GM12878 (cell line): ENCODE measurements at regions not wholly inside any gene's neighbourhood (a gene's known extent, or its start where the extent isn't known, plus 50 kb on each side); places are given as distances from the start of the nearest gene placed in this dataset.
"Not testable (repeated sequence)": the region's sequence is repeated elsewhere in the genome, so short reads cannot be mapped to it uniquely, and the experiment has no call there.

ENCODE experiments used
- ASH2L ChIP-seq: fragments of 300-600, 200-600 bp; sonication (generic); IDR thresholded peaks from 2 replicates; pipeline ENCODE4 v1.6.1; 2017; ENCODE audit warnings: low read depth, mild to moderate bottlenecking, borderline replicate concordance
- CHD2 ChIP-seq: IDR thresholded peaks from 2 replicates; pipeline ENCODE4 v1.6.1; 2011; ENCODE audit warnings: low read depth, low read length, improper control_type of control experiment, borderline replicate concordance
- EP300 ChIP-seq, 2 experiments: fragments of 150-350 bp in 1 of 2; IDR thresholded peaks; 2 replicates each; pipeline ENCODE4 v1.6.1; 2011 to 2012; ENCODE audit warnings: low read depth in 2 of 2, low read length in 2 of 2, borderline replicate concordance in 1 of 2, improper control_type of control experiment in 1 of 2, inconsistent platforms in 1 of 2; ENCODE audit not compliant: control insufficient read depth in 1 of 2
- MEF2B ChIP-seq: fragments of 450-650 bp; IDR thresholded peaks from 2 replicates; pipeline ENCODE4 v1.6.1; 2018; ENCODE audit warnings: mild to moderate bottlenecking, moderate library complexity; ENCODE audit not compliant: partially characterized antibody, poor library complexity, severe bottlenecking
- MYC ChIP-seq: IDR thresholded peaks from 2 replicates; pipeline ENCODE4 v1.6.1; 2011; ENCODE audit warnings: mild to moderate bottlenecking, low read length, moderate library complexity, inconsistent platforms; ENCODE audit not compliant: insufficient read depth, insufficient replicate concordance, insufficient read length, severe bottlenecking
- POLR2A ChIP-seq: IDR thresholded peaks from 2 replicates; pipeline ENCODE4 v1.6.1; 2011; ENCODE audit warnings: low read depth, mild to moderate bottlenecking, low read length
- SMC3 ChIP-seq: IDR thresholded peaks from 2 replicates; pipeline ENCODE4 v1.6.1; 2011; ENCODE audit warnings: low read length, improper control_type of control experiment, borderline replicate concordance
- TAF1 ChIP-seq: IDR thresholded peaks from 2 replicates; pipeline ENCODE4 v1.6.1; 2011; ENCODE audit warnings: mild to moderate bottlenecking, low read depth, low read length, borderline replicate concordance
- ZNF384 ChIP-seq: IDR thresholded peaks from 2 replicates; pipeline ENCODE4 v1.6.1; 2012; ENCODE audit warnings: low read depth, mild to moderate bottlenecking, low read length, improper control_type of control experiment, borderline replicate concordance
- TF ChIP-seq, protein P1 (sequence below), 3 experiments: IDR thresholded peaks in 2 of 3; conservative IDR thresholded peaks in 1 of 3; 2 replicates each; pipeline ENCODE4 v1.5.1; 2011; ENCODE audit warnings: low read depth in 3 of 3, low read length in 3 of 3, mild to moderate bottlenecking in 3 of 3, control low read depth in 2 of 3, moderate library complexity in 2 of 3, inconsistent platforms in 1 of 3, mixed read lengths in 1 of 3; ENCODE audit not compliant: control insufficient read depth in 2 of 3, insufficient read depth in 1 of 3; ENCODE audit errors: extremely low read depth in 1 of 3
- TF ChIP-seq, protein P2 (sequence below): fragments of 450-650 bp; IDR thresholded peaks from 2 replicates; pipeline ENCODE4 v1.6.1; 2017; ENCODE audit warnings: mild to moderate bottlenecking

- TF ChIP-seq MYC; POLR2A; ZNF384; ASH2L; CHD2; SMC3; TAF1; MEF2B; EP300 (IDR thresholded peaks at IDR 0.05; ENCODE audit: borderline replicate concordance in 1 of 2, control insufficient read depth in 1 of 2, low read depth in 2 of 2, low read length in 2 of 2): not testable (repeated sequence)
- TF ChIP-seq, protein P1, sequence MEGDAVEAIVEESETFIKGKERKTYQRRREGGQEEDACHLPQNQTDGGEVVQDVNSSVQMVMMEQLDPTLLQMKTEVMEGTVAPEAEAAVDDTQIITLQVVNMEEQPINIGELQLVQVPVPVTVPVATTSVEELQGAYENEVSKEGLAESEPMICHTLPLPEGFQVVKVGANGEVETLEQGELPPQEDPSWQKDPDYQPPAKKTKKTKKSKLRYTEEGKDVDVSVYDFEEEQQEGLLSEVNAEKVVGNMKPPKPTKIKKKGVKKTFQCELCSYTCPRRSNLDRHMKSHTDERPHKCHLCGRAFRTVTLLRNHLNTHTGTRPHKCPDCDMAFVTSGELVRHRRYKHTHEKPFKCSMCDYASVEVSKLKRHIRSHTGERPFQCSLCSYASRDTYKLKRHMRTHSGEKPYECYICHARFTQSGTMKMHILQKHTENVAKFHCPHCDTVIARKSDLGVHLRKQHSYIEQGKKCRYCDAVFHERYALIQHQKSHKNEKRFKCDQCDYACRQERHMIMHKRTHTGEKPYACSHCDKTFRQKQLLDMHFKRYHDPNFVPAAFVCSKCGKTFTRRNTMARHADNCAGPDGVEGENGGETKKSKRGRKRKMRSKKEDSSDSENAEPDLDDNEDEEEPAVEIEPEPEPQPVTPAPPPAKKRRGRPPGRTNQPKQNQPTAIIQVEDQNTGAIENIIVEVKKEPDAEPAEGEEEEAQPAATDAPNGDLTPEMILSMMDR (IDR thresholded peaks at IDR 0.05 in 2 of 3, conservative IDR thresholded peaks at IDR 0.05 in 1 of 3; ENCODE audit: control insufficient read depth in 2 of 3, extremely low read depth in 1 of 3, insufficient read depth in 1 of 3, low read depth in 3 of 3, low read length in 3 of 3) = not testable (repeated sequence)
- TF ChIP-seq, protein P2, sequence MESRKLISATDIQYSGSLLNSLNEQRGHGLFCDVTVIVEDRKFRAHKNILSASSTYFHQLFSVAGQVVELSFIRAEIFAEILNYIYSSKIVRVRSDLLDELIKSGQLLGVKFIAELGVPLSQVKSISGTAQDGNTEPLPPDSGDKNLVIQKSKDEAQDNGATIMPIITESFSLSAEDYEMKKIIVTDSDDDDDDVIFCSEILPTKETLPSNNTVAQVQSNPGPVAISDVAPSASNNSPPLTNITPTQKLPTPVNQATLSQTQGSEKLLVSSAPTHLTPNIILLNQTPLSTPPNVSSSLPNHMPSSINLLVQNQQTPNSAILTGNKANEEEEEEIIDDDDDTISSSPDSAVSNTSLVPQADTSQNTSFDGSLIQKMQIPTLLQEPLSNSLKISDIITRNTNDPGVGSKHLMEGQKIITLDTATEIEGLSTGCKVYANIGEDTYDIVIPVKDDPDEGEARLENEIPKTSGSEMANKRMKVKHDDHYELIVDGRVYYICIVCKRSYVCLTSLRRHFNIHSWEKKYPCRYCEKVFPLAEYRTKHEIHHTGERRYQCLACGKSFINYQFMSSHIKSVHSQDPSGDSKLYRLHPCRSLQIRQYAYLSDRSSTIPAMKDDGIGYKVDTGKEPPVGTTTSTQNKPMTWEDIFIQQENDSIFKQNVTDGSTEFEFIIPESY = not testable (repeated sequence)
Measured at GRCh38 chr9:41779192-41779591, 350.0 kb downstream of the CNTNAP3B start.
